Colonic mucosa (tissue), 4 donors: ENCODE measurements at regions not wholly inside any gene's neighbourhood (a gene's known extent, or its start where the extent isn't known, plus 50 kb on each side); places are given as distances from the start of the nearest gene placed in this dataset.
"Not testable (repeated sequence)": the region's sequence is repeated elsewhere in the genome, so short reads cannot be mapped to it uniquely, and the experiment has no call there.

Source experiments
- DNase-seq: peaks from one replicate; pipeline ENCODE4 v3.0.0-alpha.2; 2020
- H3K27ac ChIP-seq: fragments of 200-600 bp; one replicate; pipeline ENCODE4 v1.8.0; 2021
- H3K27me3 ChIP-seq: fragments of 200-600 bp; one replicate; pipeline ENCODE4 v1.8.0; 2021
- H3K36me3 ChIP-seq: fragments of 200-600 bp; one replicate; pipeline ENCODE4 v1.8.0; 2021
- H3K4me1 ChIP-seq: fragments of 200-600 bp; one replicate; pipeline ENCODE4 v1.8.0; 2021; ENCODE audit warnings: mild to moderate bottlenecking
- H3K4me3 ChIP-seq: fragments of 200-600 bp; one replicate; pipeline ENCODE4 v1.8.0; 2021
- H3K9ac ChIP-seq, 2 donors: one replicate each; pipeline ENCODE4 v1.7.0; 2013; ENCODE audit warnings: control low read depth in 2 of 2, low read depth in 2 of 2, low read length in 2 of 2
- H3K9me3 ChIP-seq: fragments of 200-600 bp; one replicate; pipeline ENCODE4 v1.8.0; 2021
- CTCF ChIP-seq: fragments of 200-600 bp; IDR thresholded peaks from one replicate; pipeline ENCODE4 v1.8.0; 2022; ENCODE audit warnings: antibody characterized with exemption, mild to moderate bottlenecking
- intact Hi-C: fragments of 100-400 bp; cut with DNase I; formaldehyde crosslinking; loops from one replicate; pipeline ENCODE4 v1.14.1; 2022
- donor health status: healthy.
- donor health status: DM: no; HTN: no; CAD: no.
- donor health status: DM: no; HTN: no; CAD: no.

- H3K27me3 ChIP-seq, result no peaks in the 10 kb centered on the region
- intact Hi-C loops, result no loop called here
- H3K36me3 ChIP-seq, result no peaks in the 10 kb centered on the region
- H3K4me3 ChIP-seq, result no peak overlapping the region
- no peak for TF ChIP-seq CTCF
- no peak overlapping the region for H3K9ac ChIP-seq
- H3K9me3 ChIP-seq, result no peaks in the 10 kb centered on the region
- no peak for DNase-seq
- H3K27ac ChIP-seq, result no peak overlapping the region
- no peaks in the 10 kb centered on the region for H3K4me1 ChIP-seq
These were observed 629.0 kb downstream of the CCSER2 start for GRCh38 chr10:84957427-84957826.

DNA sequence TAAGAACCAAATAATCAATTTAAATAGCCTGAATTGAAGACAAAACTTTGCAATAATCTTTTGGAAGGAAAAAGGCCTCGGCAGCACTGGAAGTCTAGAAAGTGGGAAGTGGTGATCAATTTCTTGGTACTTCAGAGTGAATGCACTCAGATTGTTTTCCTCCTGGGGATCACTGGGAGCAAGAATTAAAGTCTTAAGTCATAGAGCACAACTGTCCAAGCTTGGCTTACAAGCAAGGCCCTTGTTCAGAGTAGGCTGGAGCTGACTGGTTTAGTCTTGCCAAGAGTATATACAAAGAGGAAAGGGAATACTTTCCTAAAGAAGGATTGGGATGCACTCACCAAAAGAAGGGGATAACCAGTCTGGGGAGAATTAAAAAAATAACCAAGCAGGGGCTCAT is 637.1 kb downstream of the CCSER2 start:
- no peak for DNase-seq
- H3K9ac ChIP-seq, result no peak overlapping the region
- intact Hi-C loops, result no loop called here

GRCh38 chr10:84966708-84967441 is 638.5 kb downstream of the CCSER2 start:
- Histone ChIP-seq H3K27me3 (no peaks in the 10 kb centered on the region), H3K4me3 (no peak overlapping the region), H3K9me3 (no peaks in the 10 kb centered on the region), H3K9ac (no peak overlapping the region), H3K36me3 (no peaks in the 10 kb centered on the region), H3K4me1 (no peaks in the 10 kb centered on the region), H3K27ac (no peak overlapping the region)
- no peak for DNase-seq
- TF ChIP-seq CTCF, result no peak
- intact Hi-C loops, result no loop called here

More for the DNA sequence above, 637.1 kb downstream of the CCSER2 start:
- no peak overlapping the region for H3K27ac ChIP-seq
- H3K27me3 ChIP-seq, result no peaks in the 10 kb centered on the region
- H3K9me3 ChIP-seq, result no peaks in the 10 kb centered on the region
- no peak for TF ChIP-seq CTCF
- H3K4me3 ChIP-seq, result no peak overlapping the region
- no peaks in the 10 kb centered on the region for H3K4me1 ChIP-seq
- no peaks in the 10 kb centered on the region for H3K36me3 ChIP-seq

DNA sequence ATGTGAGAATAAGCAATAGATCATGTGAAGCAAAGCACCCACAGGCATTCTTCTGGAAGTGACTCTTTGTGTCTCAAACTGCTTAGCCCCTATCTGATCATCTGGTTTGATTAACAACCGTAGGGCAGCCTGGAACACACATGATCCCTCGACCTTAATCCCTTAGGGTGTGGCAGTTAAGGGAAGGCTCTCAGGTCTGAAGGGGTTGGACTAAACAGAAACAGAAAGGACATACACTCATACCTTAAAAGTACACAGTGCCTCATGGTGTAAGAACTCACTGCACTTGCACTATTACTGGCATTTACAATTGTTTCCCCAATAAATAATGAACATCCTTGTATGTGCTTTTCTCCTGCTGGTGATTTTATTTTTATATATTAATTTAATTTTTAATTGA is 640.9 kb downstream of the CCSER2 start:
- H3K4me1 ChIP-seq, H3K27ac ChIP-seq, H3K9me3 ChIP-seq, intact Hi-C loops, H3K36me3 ChIP-seq, H3K9ac ChIP-seq, H3K27me3 ChIP-seq, H3K4me3 ChIP-seq, DNase-seq: not testable (repeated sequence)

DNA sequence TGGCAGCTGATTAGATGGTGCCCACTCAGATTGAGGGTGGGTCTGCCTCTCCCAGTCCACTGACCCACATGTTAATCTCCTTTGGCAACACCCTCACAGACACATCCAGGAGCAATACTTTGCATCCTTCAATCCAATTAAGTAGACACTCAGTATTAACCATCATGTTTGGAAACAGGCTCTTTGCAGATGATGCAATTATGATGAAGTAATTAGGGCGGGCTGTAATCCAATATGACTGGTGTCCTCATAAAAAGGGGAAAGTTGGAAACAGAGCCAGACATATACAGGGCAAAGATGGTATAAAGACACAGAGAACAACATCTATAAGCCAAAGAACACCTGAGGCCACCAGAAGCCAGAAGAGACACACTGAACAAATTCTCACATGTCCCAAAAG is 658.6 kb downstream of the CCSER2 start:
- H3K27ac ChIP-seq, result no peak overlapping the region
- H3K36me3 ChIP-seq, result no peaks in the 10 kb centered on the region
- no peak for TF ChIP-seq CTCF
- H3K9ac ChIP-seq, result no peak overlapping the region
- H3K4me3 ChIP-seq, result no peak overlapping the region
- H3K9me3 ChIP-seq, result no peaks in the 10 kb centered on the region
- intact Hi-C loops, result no loop called here
- H3K4me1 ChIP-seq, result no peaks in the 10 kb centered on the region
- H3K27me3 ChIP-seq, result no peaks in the 10 kb centered on the region
- DNase-seq, result no peak

DNA sequence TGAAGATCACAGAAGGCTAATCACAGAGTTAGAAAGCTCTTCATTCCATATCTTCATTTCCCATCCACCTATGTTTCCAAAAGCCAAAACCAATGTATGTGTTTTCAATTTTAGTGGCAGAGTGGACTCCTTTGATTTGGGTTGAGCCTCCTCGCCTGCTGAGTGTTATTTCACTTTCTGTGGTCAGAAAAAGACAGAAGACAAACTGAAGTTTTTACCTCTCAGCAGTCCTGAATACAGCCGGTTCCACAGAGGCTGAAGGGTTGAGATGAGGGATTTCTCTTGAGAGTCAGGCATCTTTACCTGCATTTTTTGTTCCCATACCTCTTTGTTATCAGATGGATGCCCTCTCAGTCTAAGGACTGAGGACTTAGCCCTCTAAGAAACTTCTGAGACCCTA is 659.6 kb downstream of the CCSER2 start:
- H3K27ac ChIP-seq, result no peak overlapping the region
- H3K9me3 ChIP-seq, result no peaks in the 10 kb centered on the region
- H3K9ac ChIP-seq, result no peak overlapping the region
- DNase-seq, result no peak
- no peaks in the 10 kb centered on the region for H3K27me3 ChIP-seq
- intact Hi-C loops, result no loop called here
- H3K4me3 ChIP-seq, result no peak overlapping the region
- no peaks in the 10 kb centered on the region for H3K4me1 ChIP-seq
- no peaks in the 10 kb centered on the region for H3K36me3 ChIP-seq
- TF ChIP-seq CTCF, result no peak
